Activated T-cell treated with anti-CD3 and anti-CD28 coated beads, Interleukin-2, amount 50 U/mL, for 4 hours (primary cell): ENCODE measurements at regions not wholly inside any gene's neighbourhood (a gene's known extent, or its start where the extent isn't known, plus 50 kb on each side); places are given as distances from the start of the nearest gene placed in this dataset.
"Not testable (repeated sequence)": the region's sequence is repeated elsewhere in the genome, so short reads cannot be mapped to it uniquely, and the experiment has no call there.

Experiments
- ATAC-seq, 2 donors: fragments of 200-7000 bp; cut with Tn5 transposase; one replicate each; pipeline ENCODE4 v1.10.0; 2021
- DNase-seq: peaks from one replicate; pipeline ENCODE4 v3.0.0-alpha.2; 2020
- H3K27me3 Mint-ChIP-seq: one replicate; pipeline ENCODE4 v1.8.0; 2021; ENCODE audit warnings: low read depth, mixed read lengths
- H3K36me3 Mint-ChIP-seq: one replicate; pipeline ENCODE4 v1.8.0; 2022; ENCODE audit warnings: mixed read lengths; ENCODE audit not compliant: insufficient read depth
- H3K4me1 Mint-ChIP-seq: one replicate; pipeline ENCODE4 v1.8.0; 2021; ENCODE audit warnings: low read depth, mixed read lengths
- H3K4me3 Mint-ChIP-seq: one replicate; pipeline ENCODE4 v1.8.0; 2021; ENCODE audit warnings: mild to moderate bottlenecking, moderate library complexity, mixed read lengths
- H3K9me3 Mint-ChIP-seq: one replicate; pipeline ENCODE4 v1.8.0; 2021; ENCODE audit warnings: mixed read lengths

DNA sequence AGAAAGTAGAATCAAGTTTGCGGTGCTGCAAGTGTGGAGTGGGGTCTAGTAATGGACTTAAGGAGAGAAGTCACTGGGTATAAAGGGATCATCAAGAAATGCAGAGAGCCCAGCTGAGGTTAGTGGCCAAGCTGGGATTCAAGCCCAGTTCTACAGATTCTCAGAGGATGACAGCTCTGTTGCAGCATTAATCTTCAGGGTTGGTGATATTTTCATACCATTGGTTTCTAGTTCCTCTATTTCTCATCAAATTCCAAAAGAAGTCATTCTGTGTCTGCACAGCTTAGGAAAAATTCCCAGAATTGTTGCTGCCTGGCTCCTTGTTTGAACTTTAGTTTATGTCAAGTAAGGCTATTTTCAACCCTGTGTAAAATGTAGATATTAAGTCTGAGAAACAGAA is 169.5 kb upstream of the NTF3 start:
- Mint-ChIP-seq H3K27me3 (no peaks in the 10 kb centered on the region), H3K9me3 (no peaks in the 10 kb centered on the region), H3K4me3 (no peak overlapping the region), H3K4me1 (no peaks in the 10 kb centered on the region), H3K36me3 (no peaks in the 10 kb centered on the region)
- DNase-seq (no peak), ATAC-seq (no peak)

DNA sequence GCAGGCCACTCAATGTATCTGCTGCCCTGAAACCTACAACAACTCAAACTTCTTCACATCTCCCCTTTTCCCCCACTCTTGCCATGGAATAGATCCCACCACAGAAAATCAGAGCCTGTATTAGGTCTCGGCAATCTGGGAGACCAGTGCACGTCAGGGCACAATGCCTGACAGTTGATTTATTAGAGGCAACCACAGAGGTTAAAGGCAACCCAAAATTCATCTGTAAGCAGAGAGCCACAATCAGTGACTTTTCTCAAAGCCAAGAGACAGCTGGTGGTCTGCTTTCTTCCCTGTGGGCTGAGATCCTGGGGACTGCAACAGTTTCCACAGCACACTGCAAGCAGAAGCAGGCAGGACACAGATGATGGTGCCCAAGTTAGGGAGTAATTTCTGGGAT is 169.0 kb upstream of the NTF3 start:
- Mint-ChIP-seq H3K27me3 (no peaks in the 10 kb centered on the region), H3K4me1 (no peaks in the 10 kb centered on the region), H3K9me3 (no peaks in the 10 kb centered on the region), H3K36me3 (no peaks in the 10 kb centered on the region), H3K4me3 (no peak overlapping the region)
- no peak for DNase-seq
- ATAC-seq: no peak

GRCh38 chr12:5264006-5264405 is 167.9 kb upstream of the NTF3 start:
- H3K27me3 Mint-ChIP-seq: no peaks in the 10 kb centered on the region

DNA sequence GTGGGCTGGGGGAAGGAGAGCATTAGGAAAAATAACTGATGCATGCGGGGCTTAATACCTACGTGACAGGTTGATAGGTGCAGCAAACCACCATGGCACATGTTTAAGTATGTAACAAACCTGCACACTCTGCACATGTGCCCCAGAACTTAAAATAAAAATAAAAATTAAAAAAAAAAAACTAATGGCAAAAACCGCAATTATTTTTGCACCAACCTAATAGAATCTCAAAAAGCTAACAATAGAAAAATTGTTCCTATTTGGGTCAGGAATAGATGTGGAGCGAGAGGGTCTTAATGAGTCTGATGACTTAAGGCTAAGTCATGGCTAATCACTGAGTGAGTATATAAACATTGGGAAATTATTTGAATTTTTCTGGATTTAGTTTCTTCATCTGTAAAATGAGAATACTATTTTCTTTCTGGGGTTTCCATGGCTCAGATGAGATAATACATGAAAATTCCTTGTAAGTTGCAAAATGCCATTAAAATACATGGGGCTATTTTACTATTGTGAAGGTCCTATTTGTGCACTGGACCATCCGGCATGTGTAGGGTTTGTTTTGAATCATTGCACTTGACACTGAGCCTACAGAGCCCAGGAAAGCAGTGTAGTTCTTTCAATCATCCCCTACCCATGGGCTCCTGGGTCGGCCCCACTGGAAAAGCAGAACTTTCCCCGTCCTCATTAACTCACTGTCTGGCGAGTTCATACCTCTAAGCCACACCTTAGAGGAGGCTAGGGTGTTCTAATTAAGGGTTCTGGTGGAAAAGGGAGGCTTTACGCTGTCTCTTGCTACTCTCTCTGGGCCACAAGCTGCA is 164.1 kb upstream of the NTF3 start:
- H3K4me1 Mint-ChIP-seq: no peaks in the 10 kb centered on the region
- ATAC-seq: no peak
- no peaks in the 10 kb centered on the region for H3K36me3 Mint-ChIP-seq
- no peaks in the 10 kb centered on the region for H3K27me3 Mint-ChIP-seq
- no peak overlapping the region for H3K4me3 Mint-ChIP-seq
- DNase-seq: no peak
- H3K9me3 Mint-ChIP-seq: no peaks in the 10 kb centered on the region

More at GRCh38 chr12:5264006-5264405, 167.9 kb upstream of the NTF3 start:
- DNase-seq (no peak), ATAC-seq (no peak)
- Mint-ChIP-seq H3K9me3 (no peaks in the 10 kb centered on the region), H3K4me3 (no peak overlapping the region), H3K4me1 (no peaks in the 10 kb centered on the region), H3K36me3 (no peaks in the 10 kb centered on the region)

GRCh38 chr12:5268424-5269210 is 163.3 kb upstream of the NTF3 start:
- DNase-seq (no peak), ATAC-seq (no peak)
- no peaks in the 10 kb centered on the region for H3K27me3 Mint-ChIP-seq
- H3K4me3 Mint-ChIP-seq: no peak overlapping the region
- H3K36me3 Mint-ChIP-seq: no peaks in the 10 kb centered on the region
- H3K4me1 Mint-ChIP-seq: no peaks in the 10 kb centered on the region
- no peaks in the 10 kb centered on the region for H3K9me3 Mint-ChIP-seq

GRCh38 chr12:5269846-5270245 is 162.1 kb upstream of the NTF3 start:
- Mint-ChIP-seq H3K36me3 (no peaks in the 10 kb centered on the region), H3K4me3 (no peak overlapping the region), H3K4me1 (no peaks in the 10 kb centered on the region), H3K27me3 (peaks cover 3% of the 10 kb centered on the region), H3K9me3 (no peaks in the 10 kb centered on the region)
- DNase-seq: no peak
- ATAC-seq: no peak

DNA sequence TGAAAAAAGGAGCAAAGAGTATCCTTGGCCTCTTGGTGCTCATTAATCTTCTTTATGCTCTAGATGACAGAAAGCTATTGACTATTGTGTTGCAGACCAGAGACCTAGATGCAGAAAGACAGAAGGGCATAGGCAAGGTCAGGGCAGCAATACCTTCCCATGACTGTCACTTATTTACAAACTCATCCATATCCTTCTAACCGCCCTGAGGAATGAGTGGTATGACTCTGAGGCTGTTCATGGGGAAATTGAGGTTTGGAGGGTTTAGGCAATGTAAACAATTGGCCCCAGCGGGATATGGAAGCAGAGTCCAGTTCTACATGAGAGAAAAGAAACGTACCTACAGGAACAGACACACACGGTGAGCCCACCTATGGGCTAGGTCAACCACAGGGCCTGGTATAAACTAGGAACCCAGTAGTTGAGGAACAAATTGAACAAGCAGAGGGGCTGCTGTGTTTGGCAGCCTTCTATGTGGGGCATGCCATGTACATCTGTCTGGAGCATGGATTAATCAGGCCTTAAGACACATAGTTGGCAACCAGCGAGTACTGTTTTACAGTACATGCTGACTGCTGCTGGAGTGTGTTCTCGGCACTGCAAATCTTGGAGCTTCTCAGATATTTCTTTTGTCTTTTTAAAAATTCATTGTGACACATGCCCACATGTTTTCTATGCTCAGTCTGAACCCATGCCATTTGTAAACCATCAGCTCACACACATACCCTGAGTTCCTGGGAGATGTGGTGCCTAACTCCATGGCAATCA is 159.7 kb upstream of the NTF3 start:
- H3K4me3 Mint-ChIP-seq: no peak overlapping the region
- no peak for ATAC-seq
- no peak for DNase-seq
- no peaks in the 10 kb centered on the region for H3K9me3 Mint-ChIP-seq
- H3K27me3 Mint-ChIP-seq: peaks cover 3% of the 10 kb centered on the region
- no peaks in the 10 kb centered on the region for H3K36me3 Mint-ChIP-seq
- no peaks in the 10 kb centered on the region for H3K4me1 Mint-ChIP-seq

- Mint-ChIP-seq H3K9me3 (no peaks in the 10 kb centered on the region), H3K27me3 (peaks cover 3% of the 10 kb centered on the region), H3K4me1 (no peaks in the 10 kb centered on the region), H3K4me3 (no peak overlapping the region), H3K36me3 (no peaks in the 10 kb centered on the region)
- DNase-seq (no peak), ATAC-seq (no peak)
These were observed 158.2 kb upstream of the NTF3 start for GRCh38 chr12:5273709-5274108.

GRCh38 chr12:5276327-5276880 is 155.5 kb upstream of the NTF3 start:
- H3K36me3 Mint-ChIP-seq: no peaks in the 10 kb centered on the region
- DNase-seq: no peak
- H3K27me3 Mint-ChIP-seq: peaks cover 3% of the 10 kb centered on the region
- H3K4me3 Mint-ChIP-seq: no peak overlapping the region
- no peaks in the 10 kb centered on the region for H3K4me1 Mint-ChIP-seq
- H3K9me3 Mint-ChIP-seq: no peaks in the 10 kb centered on the region
- no peak for ATAC-seq

GRCh38 chr12:5280086-5280485 is 151.8 kb upstream of the NTF3 start:
- Mint-ChIP-seq H3K27me3 (no peaks in the 10 kb centered on the region), H3K4me3 (no peak overlapping the region), H3K36me3 (no peaks in the 10 kb centered on the region), H3K9me3 (peaks cover 4% of the 10 kb centered on the region), H3K4me1 (no peaks in the 10 kb centered on the region)
- ATAC-seq (no peak), DNase-seq (no peak)

- not testable (repeated sequence) for H3K9me3 Mint-ChIP-seq, H3K4me1 Mint-ChIP-seq, DNase-seq, H3K27me3 Mint-ChIP-seq, ATAC-seq, H3K4me3 Mint-ChIP-seq, H3K36me3 Mint-ChIP-seq
These were observed 141.5 kb upstream of the NTF3 start for GRCh38 chr12:5290368-5290767.

DNA sequence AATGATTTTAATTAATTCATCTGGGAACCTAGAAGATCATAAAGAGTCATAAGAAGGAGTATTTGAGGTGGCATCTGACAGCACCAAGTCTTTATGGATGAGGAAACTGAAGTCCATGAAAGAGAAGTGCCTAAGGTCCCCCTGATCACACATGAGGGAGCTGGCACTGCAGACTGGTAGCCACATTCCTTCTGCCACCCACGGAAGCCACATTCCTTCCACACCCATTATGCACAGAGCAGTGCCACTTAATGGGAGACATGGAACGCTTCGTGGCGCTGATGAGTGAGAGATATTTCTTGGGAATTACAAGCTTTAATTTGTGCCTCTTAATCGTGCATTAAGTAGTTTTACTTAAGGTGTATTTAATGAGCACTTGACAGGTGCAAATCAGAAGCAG is 139.3 kb upstream of the NTF3 start:
- H3K4me3 Mint-ChIP-seq: no peak overlapping the region
- H3K4me1 Mint-ChIP-seq: no peaks in the 10 kb centered on the region
- H3K36me3 Mint-ChIP-seq: no peaks in the 10 kb centered on the region
- DNase-seq (no peak), ATAC-seq (no peak)
- H3K27me3 Mint-ChIP-seq: peaks cover 1% of the 10 kb centered on the region
- H3K9me3 Mint-ChIP-seq: no peaks in the 10 kb centered on the region

GRCh38 chr12:5293773-5294172 is 138.1 kb upstream of the NTF3 start:
- Mint-ChIP-seq H3K27me3 (peaks cover 1% of the 10 kb centered on the region), H3K4me3 (no peak overlapping the region), H3K9me3 (no peaks in the 10 kb centered on the region), H3K36me3 (no peaks in the 10 kb centered on the region), H3K4me1 (no peaks in the 10 kb centered on the region)
- ATAC-seq (no peak), DNase-seq (no peak)

DNA sequence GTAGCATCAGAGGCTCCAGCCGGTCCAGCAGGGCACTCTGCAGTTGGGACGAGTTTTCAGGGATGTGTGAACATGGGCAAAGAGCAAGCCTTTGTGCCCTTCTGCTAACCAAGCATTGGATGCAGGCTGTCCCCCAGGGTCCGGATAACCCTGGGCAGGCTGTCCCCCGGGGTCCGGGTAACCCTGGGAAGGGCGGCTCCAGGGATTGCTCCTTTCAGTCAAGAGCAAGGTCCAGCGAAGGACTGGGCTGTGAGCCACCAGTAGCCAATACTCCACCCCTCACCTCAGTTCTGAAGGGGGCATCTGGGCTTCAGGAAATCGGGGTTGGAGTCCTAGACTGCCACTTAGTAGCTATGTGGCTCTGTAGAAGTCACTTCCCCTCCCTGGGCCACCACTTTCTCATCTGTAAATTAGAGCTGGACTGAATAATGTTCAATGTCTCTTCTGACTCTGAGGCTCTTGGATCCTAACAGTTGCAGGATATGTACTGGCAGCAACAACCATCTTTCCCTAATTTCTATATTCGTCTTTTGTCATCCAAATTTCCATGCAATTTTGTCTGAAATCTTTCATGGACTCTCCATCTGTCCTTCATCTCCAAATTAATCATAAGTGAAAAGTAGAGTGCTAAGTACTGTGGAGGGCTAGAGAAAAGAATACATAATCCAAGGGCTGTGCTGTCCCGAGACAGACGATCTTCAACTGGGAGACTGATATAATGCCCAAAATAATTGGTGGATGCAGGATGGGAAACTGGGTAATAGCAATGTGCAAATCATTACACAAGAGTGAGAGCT is 137.4 kb upstream of the NTF3 start:
- Mint-ChIP-seq H3K4me1 (no peaks in the 10 kb centered on the region), H3K4me3 (no peak overlapping the region), H3K9me3 (no peaks in the 10 kb centered on the region), H3K27me3 (peaks cover 1% of the 10 kb centered on the region), H3K36me3 (no peaks in the 10 kb centered on the region)
- ATAC-seq (no peak), DNase-seq (no peak)
